ENCODE measurements at regions not wholly inside any gene's neighbourhood (a gene's known extent, or its start where the extent isn't known, plus 50 kb on each side); places are given as distances from the start of the nearest gene placed in this dataset.

GRCh38 chrX:127030016-127030748, 210.7 kb downstream of the PRR32 start:
- ChIA-PET CTCF (no interaction called here), RAD21 (ENCODE audit: low non-redundant PET in 1 of 2, low total read pairs in 2 of 2, uncharacterized antibody in 2 of 2, unreplicated experiment in 2 of 2) (no interaction called here), POLR2A (no interaction called here)
- H3K9me3 ChIP-seq (ENCODE audit: control insufficient read depth in 1 of 2, insufficient read depth in 1 of 2, low read depth in 1 of 2, low read length in 2 of 2), result no peaks in the 10 kb centered on the region
- H3K79me2 ChIP-seq (ENCODE audit: insufficient read depth, low read length), result no peaks in the 10 kb centered on the region
- H3K4me2 ChIP-seq (ENCODE audit: low read length), result no peak overlapping the region
- H3K9ac ChIP-seq (ENCODE audit: low read length), result no peak overlapping the region
- no peaks in the 10 kb centered on the region for H3K36me3 ChIP-seq (ENCODE audit: control insufficient read depth in 1 of 2, insufficient read depth in 2 of 2, low read length in 2 of 2)
- BruUV-seq (replicated peaks), result no TSS peak
- no peak overlapping the region for H3K27ac ChIP-seq (ENCODE audit: low read depth, low read length)
- H4K20me1 ChIP-seq (ENCODE audit: insufficient read depth), result no peaks in the 10 kb centered on the region
- DNase-seq (ENCODE audit: low read depth, low spot score), result no peak
- H3K9me2 ChIP-seq (ENCODE audit: insufficient read depth), result no peaks in the 10 kb centered on the region
- no peak overlapping the region for H3K4me3 ChIP-seq (replicated peaks in 1 of 2; ENCODE audit: low read depth in 1 of 2, low read length in 2 of 2)
- TF ChIP-seq, protein P1, sequence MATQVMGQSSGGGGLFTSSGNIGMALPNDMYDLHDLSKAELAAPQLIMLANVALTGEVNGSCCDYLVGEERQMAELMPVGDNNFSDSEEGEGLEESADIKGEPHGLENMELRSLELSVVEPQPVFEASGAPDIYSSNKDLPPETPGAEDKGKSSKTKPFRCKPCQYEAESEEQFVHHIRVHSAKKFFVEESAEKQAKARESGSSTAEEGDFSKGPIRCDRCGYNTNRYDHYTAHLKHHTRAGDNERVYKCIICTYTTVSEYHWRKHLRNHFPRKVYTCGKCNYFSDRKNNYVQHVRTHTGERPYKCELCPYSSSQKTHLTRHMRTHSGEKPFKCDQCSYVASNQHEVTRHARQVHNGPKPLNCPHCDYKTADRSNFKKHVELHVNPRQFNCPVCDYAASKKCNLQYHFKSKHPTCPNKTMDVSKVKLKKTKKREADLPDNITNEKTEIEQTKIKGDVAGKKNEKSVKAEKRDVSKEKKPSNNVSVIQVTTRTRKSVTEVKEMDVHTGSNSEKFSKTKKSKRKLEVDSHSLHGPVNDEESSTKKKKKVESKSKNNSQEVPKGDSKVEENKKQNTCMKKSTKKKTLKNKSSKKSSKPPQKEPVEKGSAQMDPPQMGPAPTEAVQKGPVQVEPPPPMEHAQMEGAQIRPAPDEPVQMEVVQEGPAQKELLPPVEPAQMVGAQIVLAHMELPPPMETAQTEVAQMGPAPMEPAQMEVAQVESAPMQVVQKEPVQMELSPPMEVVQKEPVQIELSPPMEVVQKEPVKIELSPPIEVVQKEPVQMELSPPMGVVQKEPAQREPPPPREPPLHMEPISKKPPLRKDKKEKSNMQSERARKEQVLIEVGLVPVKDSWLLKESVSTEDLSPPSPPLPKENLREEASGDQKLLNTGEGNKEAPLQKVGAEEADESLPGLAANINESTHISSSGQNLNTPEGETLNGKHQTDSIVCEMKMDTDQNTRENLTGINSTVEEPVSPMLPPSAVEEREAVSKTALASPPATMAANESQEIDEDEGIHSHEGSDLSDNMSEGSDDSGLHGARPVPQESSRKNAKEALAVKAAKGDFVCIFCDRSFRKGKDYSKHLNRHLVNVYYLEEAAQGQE (IDR thresholded peaks at IDR 0.05; ENCODE audit: low read depth), result no peak
- TF ChIP-seq RAD21 (IDR thresholded peaks at IDR 0.05; ENCODE audit: low read depth) (no peak), MAX (IDR thresholded peaks at IDR 0.05) (no peak), ZFX (IDR thresholded peaks at IDR 0.05) (no peak), YY1 (IDR thresholded peaks at IDR 0.05; ENCODE audit: extremely low read depth, insufficient replicate concordance, low read depth, low read length) (no peak)
- ATAC-seq, result no peak
- H2AFZ ChIP-seq (ENCODE audit: low read depth, low read length, poor library complexity, severe bottlenecking), result no peak overlapping the region
- intact Hi-C loops (cut with micrococcal nuclease), result no loop called here
- H3K4me1 ChIP-seq (ENCODE audit: control insufficient read depth in 1 of 2, insufficient read depth in 2 of 2, low read length in 2 of 2), result no peaks in the 10 kb centered on the region
- no peaks in the 10 kb centered on the region for H3K27me3 ChIP-seq (ENCODE audit: insufficient read depth, low read length)

DNA sequence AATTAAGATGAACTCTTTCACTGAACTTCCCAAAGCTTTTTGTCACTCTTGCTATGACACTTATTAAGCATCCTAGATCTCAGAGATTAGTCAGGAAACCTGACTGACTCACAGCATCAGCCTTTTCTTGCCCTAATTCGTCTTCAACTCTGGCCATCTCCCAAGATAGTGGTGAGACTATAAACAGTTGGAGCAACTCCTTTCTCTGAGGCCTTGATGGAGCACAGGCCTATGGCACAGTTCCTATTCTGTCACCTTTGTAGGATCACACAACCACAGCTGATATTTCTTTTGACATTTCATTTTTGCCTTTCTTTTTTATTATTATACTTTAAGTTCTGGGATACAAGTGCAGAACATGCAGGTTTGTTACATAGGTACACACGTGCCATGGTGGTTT, 217.6 kb downstream of the PRR32 start:
- Histone ChIP-seq H4K20me1 (ENCODE audit: insufficient read depth) (no peaks in the 10 kb centered on the region), H3K9me3 (ENCODE audit: control insufficient read depth in 1 of 2, insufficient read depth in 1 of 2, low read depth in 1 of 2, low read length in 2 of 2) (no peaks in the 10 kb centered on the region), H3K4me1 (ENCODE audit: control insufficient read depth in 1 of 2, insufficient read depth in 2 of 2, low read length in 2 of 2) (no peaks in the 10 kb centered on the region), H3K36me3 (ENCODE audit: control insufficient read depth in 1 of 2, insufficient read depth in 2 of 2, low read length in 2 of 2) (no peaks in the 10 kb centered on the region), H3K79me2 (ENCODE audit: insufficient read depth, low read length) (no peaks in the 10 kb centered on the region), H3K9ac (ENCODE audit: low read length) (no peak overlapping the region), H3K27ac (ENCODE audit: low read depth, low read length) (no peak overlapping the region), H3K9me2 (ENCODE audit: insufficient read depth) (no peaks in the 10 kb centered on the region), H3K4me2 (ENCODE audit: low read length) (no peak overlapping the region), H2AFZ (ENCODE audit: low read depth, low read length, poor library complexity, severe bottlenecking) (no peak overlapping the region), H3K4me3 (replicated peaks in 1 of 2; ENCODE audit: low read depth in 1 of 2, low read length in 2 of 2) (no peak overlapping the region), H3K27me3 (ENCODE audit: insufficient read depth, low read length) (no peaks in the 10 kb centered on the region)
- RAD21 ChIA-PET (ENCODE audit: low non-redundant PET in 1 of 2, low total read pairs in 2 of 2, uncharacterized antibody in 2 of 2, unreplicated experiment in 2 of 2), result no interaction called here
- TF ChIP-seq EZH2 (IDR thresholded peaks at IDR 0.05), result no peak
- POLR2A ChIA-PET, result no interaction called here
- DNase-seq (ENCODE audit: low read depth, low spot score) (no peak), ATAC-seq (no peak)
- CTCF ChIA-PET, result no interaction called here
- no TSS peak for BruUV-seq (replicated peaks)
- intact Hi-C loops (cut with micrococcal nuclease), result no loop called here

Data from HCT116 (cell line).